ENCODE measurements at regions not wholly inside any gene's neighbourhood (a gene's known extent, or its start where the extent isn't known, plus 50 kb on each side); places are given as distances from the start of the nearest gene placed in this dataset.
"Not testable (repeated sequence)": the region's sequence is repeated elsewhere in the genome, so short reads cannot be mapped to it uniquely, and the experiment has no call there.

DNA sequence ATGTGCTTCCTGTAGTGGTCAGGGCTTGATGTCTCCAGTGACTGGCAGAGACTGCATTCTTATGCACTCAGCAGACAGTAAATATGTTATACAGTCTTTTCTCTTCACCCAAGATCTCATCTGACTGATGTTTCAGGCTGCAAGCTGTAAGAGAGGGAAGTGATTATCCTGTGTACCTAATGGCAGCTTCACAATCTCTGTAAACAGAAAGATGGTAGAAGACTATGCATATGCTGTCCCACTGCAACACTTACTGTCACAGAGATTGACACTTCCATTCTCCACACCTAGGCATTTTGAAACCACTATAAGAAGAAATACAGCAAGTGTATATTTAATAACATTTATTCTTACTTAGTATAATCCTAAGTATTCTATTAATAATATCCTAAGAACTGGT lies 97.6 kb upstream of the ANXA1 start:
- no peak for DNase-seq (ENCODE audit: low read depth)

GRCh38 chr9:73053543-73053942 lies 98.1 kb upstream of the ANXA1 start:
- DNase-seq (ENCODE audit: low read depth): no peak

GRCh38 chr9:73050887-73051550 lies 98.2 kb upstream of the ALDH1A1 start:
- no peak for DNase-seq (ENCODE audit: low read depth)

GRCh38 chr9:73050065-73050816 lies 97.4 kb upstream of the ALDH1A1 start:
- peak; percentile 82 for DNase-seq (ENCODE audit: low read depth)

DNA sequence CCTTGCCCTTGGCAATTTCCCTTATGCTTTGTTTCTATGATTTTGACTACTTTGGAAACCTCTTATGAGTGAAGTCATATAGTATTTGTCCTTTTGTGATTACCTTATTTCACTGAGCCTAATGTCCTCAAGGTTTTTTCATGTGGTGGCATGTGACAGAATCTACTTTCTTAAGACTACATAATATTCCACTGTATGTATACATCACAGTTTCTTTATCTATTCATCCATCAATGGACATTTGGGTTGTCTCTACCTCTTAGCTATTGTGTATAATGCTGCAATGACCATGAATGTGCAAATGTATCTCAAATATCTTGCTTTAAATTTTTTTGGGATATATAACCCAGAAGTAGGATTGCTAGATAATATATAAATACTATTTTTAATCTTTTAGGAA lies 96.4 kb upstream of the ALDH1A1 start:
- no peak for DNase-seq (ENCODE audit: low read depth)

DNA sequence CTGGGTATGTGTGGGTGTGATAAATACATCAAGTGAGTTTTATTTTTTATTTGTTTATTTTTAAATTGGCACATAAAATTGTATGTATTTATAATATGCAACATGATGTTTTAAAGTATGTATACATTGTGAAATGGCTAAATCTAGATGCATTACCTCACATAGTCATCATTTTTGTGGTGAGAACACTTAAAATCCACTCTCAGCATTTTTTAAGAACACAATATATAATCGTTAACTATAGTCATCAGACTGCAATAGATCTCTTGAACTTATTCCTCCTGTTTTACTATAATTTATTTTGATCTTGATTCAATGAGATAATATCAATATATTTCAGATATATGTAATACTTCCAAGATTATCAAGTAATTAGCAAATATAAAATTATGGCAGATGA lies 93.9 kb upstream of the ALDH1A1 start:
- no peak for DNase-seq (ENCODE audit: low read depth)

DNA sequence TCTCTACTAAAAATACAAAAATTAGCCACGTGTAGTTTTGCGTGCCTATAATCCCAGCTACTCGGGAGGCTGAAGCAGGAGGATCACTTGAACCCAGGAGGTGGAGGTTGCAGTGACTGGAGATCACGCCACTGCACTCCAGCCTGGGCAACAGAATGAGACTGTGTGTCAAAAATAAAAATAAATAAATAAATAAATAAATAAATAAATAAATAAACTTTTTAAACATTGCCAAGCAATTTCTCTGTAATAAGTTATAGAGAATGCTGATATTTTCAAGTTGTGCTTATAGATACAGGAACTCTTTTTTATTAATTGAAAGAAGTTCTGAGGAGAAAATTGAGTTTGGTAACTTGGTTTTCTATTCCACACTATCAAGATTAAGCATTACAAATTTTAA lies 91.9 kb upstream of the ALDH1A1 start:
- not testable (repeated sequence) for DNase-seq (ENCODE audit: low read depth)

GRCh38 chr9:73042155-73042554 lies 89.3 kb upstream of the ALDH1A1 start:
- peak; percentile 7 for DNase-seq (ENCODE audit: low read depth)

DNA sequence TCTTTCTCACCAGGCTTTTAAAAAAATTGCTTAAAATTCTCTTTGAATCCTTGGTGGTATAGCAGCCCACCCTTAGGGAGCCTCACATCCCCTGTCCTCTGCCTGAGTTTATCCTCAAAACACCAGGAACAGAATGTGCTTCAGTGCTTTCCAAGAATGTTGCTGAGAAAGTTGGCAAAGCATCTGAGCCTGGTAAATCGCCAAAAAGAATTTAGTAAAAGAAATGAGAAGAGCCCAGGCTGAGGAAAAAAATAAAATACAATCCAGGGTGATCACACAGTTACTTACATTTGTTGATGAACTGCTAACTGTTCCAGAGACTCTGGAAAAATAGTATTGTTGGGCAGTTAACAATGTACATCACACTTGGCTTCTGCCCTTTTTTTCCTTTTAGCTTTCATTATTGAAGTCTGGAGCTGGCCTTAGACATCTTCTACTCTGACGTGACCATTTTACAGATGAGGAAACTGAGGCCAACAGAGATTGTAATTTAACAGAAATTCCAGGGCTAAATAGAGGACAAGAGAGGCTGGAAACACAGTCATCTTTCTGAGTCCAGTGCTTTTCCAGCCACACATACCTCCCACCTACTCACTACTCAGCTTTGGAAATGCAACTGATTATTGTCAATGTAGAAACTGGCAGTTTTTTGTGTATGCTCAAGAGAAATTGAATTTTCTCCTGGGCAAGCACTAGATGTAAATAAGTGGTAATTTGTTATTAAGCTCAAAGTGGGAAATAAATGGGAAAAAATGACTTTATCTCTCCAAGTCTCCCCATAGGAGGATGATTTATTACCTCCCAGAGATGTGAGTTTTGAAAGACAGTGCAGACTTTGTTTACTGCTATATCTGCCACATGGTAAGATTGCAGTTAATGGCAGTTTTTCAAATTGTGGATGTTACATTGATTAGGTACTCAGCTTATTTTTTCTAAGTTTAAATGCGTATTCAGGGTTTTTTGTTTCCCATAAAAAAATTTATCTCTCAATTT lies 86.7 kb upstream of the ALDH1A1 start:
- DNase-seq (ENCODE audit: low read depth): peak; percentile 82

DNA sequence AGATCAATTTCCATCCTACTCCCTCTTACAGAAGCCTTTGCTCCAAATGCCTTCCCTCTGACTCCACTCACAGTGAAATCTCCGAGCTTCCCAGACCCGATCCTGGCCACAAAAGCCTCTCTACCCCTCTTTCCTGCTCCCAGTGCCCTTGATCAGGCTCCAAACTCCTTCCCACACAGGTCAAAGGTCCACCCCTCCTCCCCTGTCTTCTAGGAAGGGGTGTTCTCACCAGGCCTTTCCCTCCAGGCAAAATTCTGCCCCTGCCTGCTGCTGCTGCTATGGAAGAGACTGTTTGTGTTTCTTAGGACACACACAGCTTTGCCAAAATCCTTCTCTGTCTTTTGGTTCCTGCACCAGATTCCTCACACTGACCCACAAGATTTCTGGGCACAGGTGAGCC lies 85.8 kb upstream of the ALDH1A1 start:
- peak; percentile 74 for DNase-seq (ENCODE audit: low read depth)

GRCh38 chr9:73038089-73038509 lies 85.2 kb upstream of the ALDH1A1 start:
- DNase-seq (ENCODE audit: low read depth): no peak

DNA sequence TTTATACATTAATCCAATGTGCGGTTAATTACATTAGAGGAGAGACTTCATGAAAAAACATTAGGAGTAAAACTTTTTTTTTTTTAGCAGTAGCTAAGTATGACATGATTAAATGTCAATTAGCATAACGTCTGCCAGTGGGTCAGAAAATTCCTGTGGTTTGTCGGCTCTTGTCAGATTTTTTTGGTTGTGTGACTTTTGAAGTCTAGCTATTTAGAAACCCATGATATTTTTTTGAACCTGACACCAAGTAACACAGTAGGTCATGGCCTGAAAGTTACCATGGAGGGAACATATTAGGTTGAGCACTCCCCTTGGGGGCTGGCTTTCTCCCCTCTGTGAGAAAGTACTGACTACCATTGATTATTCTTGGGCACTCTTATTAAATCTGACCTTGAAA lies 84.8 kb upstream of the ALDH1A1 start:
- peak; percentile 8 for DNase-seq (ENCODE audit: low read depth)

DNA sequence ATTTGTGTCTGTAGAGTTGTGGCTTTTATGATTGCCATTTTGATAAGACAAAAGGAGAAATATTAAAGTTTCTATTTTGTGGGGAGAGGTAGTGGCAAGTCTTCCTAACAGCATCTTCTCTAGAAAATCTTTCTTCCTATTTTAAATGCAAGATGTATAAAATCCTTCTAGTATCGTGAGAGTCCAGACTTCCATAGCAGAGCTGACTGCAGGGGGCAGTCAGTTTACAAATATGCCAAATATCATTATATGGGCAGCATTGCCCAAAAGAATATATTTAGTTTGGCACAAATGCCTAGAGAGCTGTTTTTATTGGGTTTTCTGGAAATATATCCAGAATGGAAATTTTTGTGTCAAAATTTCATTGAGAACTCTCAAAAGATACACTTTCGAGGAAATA lies 82.1 kb upstream of the ALDH1A1 start:
- DNase-seq (ENCODE audit: low read depth): no peak

DNA sequence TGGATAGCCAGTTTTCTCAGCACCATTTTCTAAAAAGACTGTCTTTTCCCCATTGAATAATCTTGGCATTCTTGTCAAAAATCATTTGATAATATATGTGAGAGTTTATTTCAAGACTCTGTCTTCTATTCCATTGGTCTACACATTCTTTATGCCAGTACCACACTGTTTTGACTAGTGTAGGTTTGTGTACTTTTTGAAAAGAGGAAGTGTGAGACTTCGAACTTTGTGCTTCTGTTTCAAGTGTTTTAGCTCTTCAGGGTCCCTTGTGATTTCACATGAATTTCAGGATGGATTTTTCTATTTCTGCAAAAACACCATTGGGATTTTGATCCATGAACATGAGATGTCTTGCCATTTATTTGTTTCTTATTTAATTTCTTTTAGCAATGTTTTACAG lies 78.5 kb upstream of the ALDH1A1 start:
- no peak for DNase-seq (ENCODE audit: low read depth)

DNA sequence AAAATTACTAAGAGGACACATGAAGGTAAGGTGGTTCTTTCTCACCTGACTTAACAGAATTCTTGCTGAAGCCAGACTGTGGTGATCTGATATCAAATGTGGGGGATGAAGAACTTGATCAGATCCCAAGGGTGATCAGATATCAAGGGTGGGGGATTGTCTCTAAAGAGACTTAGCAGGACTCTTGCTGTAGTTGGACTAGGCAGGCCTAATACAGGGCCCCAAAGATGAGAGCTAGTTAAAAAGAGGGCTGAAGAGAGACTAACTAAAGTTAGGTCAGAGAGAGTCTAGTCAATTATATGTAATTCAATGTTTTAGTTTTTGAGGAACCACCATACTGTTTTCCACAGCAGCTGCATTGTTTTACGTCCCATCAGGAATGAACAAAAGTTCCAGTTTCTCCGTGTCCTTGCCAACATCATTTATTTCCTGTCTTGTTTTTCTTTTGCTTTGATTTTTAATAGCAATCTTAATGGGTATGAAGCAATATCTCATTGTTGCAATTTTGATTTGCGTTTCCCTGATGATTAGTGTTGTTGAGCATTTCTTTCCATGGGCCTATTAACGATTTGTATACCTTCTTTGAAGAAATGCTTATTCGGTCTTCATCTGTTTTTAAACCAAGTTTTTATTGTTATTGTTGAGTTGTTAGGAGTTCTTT lies 77.6 kb upstream of the ALDH1A1 start:
- DNase-seq (ENCODE audit: low read depth): no peak

DNA sequence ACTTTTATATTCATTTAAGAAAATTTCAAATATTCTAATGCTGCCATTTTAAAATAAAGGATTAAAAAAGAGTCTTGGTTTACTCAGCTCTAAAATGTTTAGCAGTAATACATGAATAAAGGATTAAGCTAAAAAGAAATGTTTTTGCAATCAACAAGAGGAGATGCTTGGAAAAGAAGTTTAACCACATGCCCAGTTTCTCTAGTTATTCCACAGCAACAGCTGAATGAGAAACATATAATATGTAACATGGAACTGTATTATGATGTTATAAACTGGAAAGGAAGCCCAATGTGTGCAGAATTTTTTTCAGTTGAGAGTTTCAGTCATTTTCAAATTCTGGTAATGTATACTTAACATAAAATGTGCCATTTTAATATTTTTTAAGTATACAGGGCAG lies 76.5 kb upstream of the ALDH1A1 start:
- no peak for DNase-seq (ENCODE audit: low read depth)

- no peak for DNase-seq (ENCODE audit: low read depth)
Measured at GRCh38 chr9:73026375-73026774, 73.5 kb upstream of the ALDH1A1 start.

- no peak for DNase-seq (ENCODE audit: low read depth)
Measured at GRCh38 chr9:73024601-73025034, 71.8 kb upstream of the ALDH1A1 start.

DNA sequence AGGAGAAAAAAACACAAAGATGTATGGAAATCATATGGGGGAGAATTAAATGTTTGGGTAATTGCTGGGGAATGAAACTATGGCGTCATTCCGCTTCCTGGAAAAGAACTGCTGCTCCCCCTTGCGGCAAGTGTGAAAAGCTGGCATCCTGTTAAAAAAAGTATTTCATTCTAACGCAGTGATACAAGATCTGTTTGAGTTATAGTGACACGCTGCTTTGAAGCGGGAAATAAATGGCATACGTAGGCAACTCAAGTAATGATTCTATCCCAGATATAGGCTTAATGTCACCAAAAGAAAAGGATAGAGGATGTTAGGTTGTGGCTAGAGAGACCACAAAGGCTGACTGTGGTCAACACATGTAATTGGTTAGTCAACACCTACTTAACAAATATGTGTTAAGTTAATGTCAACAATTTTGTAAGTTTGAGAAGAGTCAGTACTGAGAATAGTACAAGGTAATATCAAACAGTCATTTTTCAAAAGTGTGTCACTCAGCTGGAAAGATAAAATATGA lies 70.2 kb upstream of the ALDH1A1 start:
- peak; percentile 71 for DNase-seq (ENCODE audit: low read depth)

GRCh38 chr9:73022353-73022752 lies 69.5 kb upstream of the ALDH1A1 start:
- DNase-seq (ENCODE audit: low read depth): peak; percentile 17

DNA sequence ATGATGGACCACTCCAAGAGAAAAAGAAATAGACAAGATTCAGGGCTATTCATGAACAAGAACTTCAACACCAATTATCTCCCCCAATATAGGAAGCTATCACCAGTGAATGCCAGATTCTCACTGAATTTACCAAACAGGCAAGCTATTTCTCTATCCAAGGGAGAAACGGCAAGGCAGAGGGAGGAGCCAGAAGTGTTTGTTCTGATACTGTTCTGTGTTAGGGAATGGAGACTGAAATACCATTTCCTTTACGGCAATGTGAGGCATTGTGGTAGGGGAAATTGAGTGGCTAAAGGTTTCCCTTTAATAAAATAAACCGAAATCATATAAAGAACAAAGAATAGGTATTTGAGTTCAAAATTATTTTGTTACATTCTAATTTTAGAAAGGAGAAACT lies 68.0 kb upstream of the ALDH1A1 start:
- no peak for DNase-seq (ENCODE audit: low read depth)

DNA sequence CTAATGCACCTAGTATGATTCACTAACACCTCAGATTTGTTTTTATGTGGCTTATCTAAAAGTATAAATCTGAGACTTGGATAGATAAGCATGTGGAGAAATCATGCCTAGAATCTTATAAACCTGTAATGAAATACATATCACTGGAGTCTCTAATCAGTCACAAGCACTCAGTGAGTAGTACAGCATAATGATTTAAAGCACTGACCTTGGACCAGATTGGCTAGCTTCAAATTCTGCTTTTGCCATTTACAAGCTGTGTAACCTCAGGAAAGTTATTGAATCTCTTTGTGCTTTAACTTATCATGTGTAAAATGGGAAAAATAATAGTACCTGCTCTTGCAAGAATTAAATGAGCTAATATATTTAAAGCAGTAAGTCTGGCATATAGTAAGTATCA lies 61.2 kb upstream of the ALDH1A1 start:
- DNase-seq (ENCODE audit: low read depth): no peak

Measured in fibroblast of gingiva (primary cell).